ENCODE measurements at regions not wholly inside any gene's neighbourhood (a gene's known extent, or its start where the extent isn't known, plus 50 kb on each side); places are given as distances from the start of the nearest gene placed in this dataset.
"Not testable (repeated sequence)": the region's sequence is repeated elsewhere in the genome, so short reads cannot be mapped to it uniquely, and the experiment has no call there.

GRCh38 chr1:188557053-188557452 is 1728.3 kb downstream of the PLA2G4A start:
- no peak for DNase-seq (ENCODE audit: low read depth)

DNA sequence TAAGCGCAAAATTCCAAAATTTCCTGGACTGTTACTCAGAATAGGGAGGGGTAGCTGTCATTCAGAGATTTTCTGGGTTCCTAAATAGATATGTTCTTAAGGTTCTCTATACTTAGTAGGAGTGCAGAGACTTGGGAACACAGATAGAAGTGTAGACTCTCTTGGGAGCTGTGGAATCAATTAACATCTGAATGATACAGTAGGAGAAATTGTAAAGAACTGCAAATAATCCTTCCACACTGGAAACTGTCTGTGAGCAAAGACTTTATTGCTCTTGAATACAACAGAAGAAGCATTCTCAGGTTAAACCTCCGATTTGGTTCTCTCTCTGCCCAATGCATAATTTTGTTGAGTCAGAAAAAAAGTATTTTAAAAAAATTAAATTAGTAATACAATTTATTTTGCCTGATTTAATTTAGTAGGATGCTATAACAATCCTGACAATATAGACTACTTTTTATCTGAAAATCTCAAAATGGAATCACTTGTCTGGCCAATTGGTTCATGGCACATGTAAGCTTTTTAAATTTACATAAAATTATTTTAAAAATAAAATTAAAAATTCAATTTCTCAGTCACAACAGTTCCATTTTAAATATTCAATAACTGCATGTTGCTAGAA is 1754.3 kb downstream of the PLA2G4A start:
- DNase-seq (ENCODE audit: low read depth) = no peak

GRCh38 chr1:188584119-188584518 is 1755.4 kb downstream of the PLA2G4A start:
- no peak for DNase-seq (ENCODE audit: low read depth)

- no peak for DNase-seq (ENCODE audit: low read depth)
Observed at GRCh38 chr1:188590641-188591040, 1761.9 kb downstream of the PLA2G4A start.

GRCh38 chr1:188594542-188595235 is 1765.9 kb downstream of the PLA2G4A start:
- no peak for DNase-seq (ENCODE audit: low read depth)

DNA sequence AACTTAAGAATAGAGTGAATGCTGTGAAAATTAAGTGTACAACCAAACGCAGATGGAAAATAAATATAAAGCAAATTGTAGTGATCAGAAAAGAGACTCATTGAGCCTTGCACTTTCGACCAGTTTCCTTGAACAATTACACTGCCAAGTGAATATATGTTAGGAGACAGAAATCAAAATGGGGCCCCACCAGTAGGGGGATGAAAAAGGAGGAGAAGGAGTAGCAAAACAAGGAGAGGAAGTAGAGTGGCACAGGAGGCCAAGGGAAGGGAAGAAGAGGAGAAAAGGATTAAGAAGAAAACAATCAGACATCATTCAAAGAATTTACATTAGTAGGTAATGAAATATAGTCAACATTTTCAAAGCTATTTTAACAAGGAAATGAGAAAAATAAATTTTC is 1770.6 kb downstream of the PLA2G4A start:
- DNase-seq (ENCODE audit: low read depth) = no peak

- no peak for DNase-seq (ENCODE audit: low read depth)
Observed at GRCh38 chr1:188611432-188611831, 1782.7 kb downstream of the PLA2G4A start.

DNA sequence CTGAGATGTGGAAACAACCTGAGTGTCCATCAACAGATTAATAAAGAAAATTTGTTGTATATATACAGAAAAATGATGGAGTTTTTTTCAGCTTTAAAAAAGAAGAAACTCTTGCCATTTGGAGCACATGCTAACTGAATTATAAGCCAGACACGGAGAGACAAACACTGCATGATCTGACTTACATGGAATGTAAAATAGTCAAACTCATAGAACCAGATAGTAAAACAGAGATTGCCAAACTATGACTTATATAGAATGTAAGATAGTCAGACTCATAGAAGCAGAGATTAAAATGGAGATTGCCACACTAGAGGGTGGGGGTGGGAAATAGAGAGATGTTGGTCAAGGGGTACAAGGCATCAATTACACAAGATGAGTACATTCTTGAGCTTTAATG is 1786.6 kb downstream of the PLA2G4A start:
- DNase-seq (ENCODE audit: low read depth) = no peak

DNA sequence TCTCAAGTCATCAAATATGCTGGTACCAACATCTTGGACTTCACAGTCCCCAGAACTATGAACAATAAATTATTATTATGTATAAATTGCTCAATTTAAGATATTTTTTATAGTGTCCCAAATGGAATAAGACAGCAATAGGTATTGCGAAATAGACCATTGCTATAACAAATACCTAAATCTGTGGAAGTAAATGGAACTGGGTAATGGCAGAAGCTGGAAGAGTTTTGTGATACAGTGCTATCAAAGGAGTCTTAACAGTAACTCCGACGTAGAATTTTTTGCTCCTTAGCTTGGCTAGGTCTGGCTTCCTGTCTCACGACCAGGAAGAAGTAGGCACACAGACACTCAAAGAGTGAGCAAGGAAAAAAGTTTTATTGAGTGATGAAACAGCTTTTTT is 1791.5 kb downstream of the PLA2G4A start:
- DNase-seq (ENCODE audit: low read depth) = no peak

GRCh38 chr1:188641566-188642211 is 1812.9 kb downstream of the PLA2G4A start:
- no peak for DNase-seq (ENCODE audit: low read depth)

GRCh38 chr1:188642704-188643103 is 1814.0 kb downstream of the PLA2G4A start:
- DNase-seq (ENCODE audit: low read depth) = no peak

DNA sequence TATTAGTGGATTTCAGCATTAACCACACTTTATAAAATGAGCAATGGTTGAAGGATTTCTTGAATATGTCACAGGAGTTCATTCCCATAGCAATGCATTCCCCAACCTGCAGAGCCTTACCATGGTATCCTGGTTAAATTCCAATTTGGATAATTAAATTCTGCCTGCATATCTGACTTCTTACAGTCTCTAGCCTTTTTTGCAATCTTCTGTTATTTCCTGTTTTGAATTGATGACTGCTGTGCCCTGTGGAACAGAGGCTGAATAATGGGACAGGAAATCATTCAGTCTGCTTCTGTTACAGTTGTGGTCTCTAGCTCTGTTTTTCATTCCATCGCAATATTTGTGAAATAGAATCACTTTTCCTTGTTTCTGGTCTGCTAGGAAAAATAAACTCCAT is 1823.9 kb downstream of the PLA2G4A start:
- no peak for DNase-seq (ENCODE audit: low read depth)

GRCh38 chr1:188655966-188656365 is 1821.7 kb downstream of the BRINP3 start:
- DNase-seq (ENCODE audit: low read depth) = not testable (repeated sequence)

DNA sequence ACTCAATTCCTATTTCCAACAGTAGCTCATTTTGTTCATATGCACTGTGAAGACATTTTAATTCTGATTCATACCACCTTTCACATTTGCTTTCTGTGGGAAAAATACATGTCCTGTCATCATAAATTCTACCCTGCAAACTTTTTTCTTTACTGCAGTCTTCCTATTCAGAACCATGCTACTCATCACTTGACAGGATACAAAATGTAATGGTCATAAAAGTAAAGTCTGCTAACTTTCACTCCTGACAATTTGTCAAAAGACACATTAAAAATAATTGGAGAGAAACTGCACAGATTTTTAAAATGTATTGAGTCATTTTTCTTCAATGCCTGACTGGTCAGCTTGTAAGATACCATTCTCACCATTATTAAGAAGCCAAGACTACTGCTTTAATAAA is 1817.1 kb downstream of the BRINP3 start:
- DNase-seq (ENCODE audit: low read depth) = no peak

DNA sequence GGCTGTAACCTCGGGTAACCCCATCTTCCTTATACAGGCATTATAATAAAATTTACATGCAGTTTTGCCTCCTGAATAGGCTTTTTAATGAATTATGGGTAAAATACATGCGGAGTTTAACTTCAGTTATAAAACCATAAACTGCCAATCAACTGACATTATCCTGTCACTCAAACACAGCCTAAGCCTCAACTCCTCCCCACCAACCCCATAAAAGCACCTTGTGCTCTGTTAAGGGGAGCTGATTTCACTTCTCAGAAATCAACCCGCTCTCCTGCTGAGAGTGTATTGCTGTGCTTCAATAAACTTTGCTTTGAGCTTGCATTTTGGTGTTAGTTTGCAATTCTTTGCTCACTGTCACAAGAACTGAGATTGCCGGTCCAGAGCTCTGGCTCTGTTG is 1812.2 kb downstream of the BRINP3 start:
- no peak for DNase-seq (ENCODE audit: low read depth)

DNA sequence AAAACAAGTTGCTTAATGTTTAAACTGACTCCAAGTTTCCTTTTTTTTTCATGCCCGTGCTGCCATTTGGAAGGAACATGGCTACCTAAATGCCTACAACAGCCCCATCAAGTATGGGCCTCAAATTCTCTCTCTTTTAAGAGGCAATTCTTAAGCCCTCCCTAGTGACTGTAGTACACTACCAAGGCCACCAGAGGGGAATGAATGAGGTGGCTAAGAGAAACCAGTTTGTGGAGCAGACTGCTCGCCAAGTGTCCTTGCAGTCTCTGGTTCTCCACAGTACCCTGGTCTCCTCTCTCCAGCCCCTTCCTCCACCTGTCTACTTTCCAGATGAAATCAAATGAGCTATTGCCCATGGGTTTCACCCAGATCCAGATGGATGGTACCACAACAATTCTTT is 1809.6 kb downstream of the BRINP3 start:
- no peak for DNase-seq (ENCODE audit: low read depth)

DNA sequence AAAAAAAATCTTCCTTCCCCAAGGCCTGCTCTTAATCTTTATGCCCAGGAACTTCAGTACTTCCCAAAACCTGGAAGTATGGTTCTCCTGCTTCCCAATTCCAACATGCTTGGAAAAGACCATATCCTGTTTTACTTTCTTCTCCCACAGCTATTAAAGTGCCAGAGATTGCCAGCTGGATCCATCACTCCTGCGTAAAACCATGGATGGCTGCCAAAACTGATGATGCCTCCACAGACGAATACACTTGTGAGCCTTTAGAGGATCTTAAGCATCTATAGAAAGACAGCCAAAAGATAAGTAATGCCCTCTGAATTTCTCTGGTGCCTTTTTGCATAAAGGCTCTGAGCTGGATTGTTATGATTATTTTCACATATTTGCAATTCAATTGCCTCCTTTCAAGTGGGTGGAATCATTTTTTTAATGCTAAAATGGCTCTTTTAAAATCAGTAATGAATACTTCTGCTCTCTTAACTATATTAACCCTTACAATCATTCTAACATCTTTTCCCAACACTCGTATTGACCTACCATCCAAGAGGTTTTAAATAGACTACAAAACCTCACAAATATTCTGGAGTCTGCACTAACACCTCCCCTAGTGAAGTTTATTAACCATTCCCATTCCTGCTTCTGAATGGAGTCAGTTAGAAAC is 1807.8 kb downstream of the BRINP3 start:
- no peak for DNase-seq (ENCODE audit: low read depth)

- DNase-seq (ENCODE audit: low read depth) = no peak
Observed at GRCh38 chr1:188670837-188671236, 1806.8 kb downstream of the BRINP3 start.

DNA sequence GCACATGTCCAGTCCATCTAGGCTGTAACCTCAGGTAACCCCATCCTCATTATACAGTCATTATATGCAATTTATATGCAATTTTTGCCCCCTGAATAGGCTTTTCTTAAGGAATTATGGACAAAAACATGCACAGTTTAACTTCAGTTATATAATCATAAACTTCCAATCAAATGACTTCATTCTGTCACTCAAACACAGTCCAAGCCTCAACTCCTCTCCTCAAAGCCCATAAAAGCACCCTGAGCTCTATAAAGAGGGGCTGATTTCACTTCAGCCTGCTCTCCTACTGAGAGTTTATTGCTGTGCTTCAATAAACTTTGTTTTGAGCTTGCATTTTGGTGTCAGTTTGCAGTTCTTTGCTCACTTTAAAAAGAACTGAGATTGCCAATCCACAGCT is 1805.5 kb downstream of the BRINP3 start:
- DNase-seq (ENCODE audit: low read depth) = no peak

GRCh38 chr1:188689542-188689941 is 1788.1 kb downstream of the BRINP3 start:
- DNase-seq (ENCODE audit: low read depth) = no peak

GRCh38 chr1:188700116-188700515 is 1777.5 kb downstream of the BRINP3 start:
- DNase-seq (ENCODE audit: low read depth) = no peak

GRCh38 chr1:188706742-188707141 is 1770.9 kb downstream of the BRINP3 start:
- no peak for DNase-seq (ENCODE audit: low read depth)
